HEK293T (cell line): ENCODE measurements at regions not wholly inside any gene's neighbourhood (a gene's known extent, or its start where the extent isn't known, plus 50 kb on each side); places are given as distances from the start of the nearest gene placed in this dataset.

Experiments
- ARNT ChIP-seq: fragments of 450-650 bp; IDR thresholded peaks from 2 replicates; pipeline ENCODE4 v1.6.1; 2017; ENCODE audit warnings: mild to moderate bottlenecking
- BHLHE40 ChIP-seq: fragments of 450-650 bp; IDR thresholded peaks from 2 replicates; pipeline ENCODE4 v1.6.1; 2016; ENCODE audit warnings: mild to moderate bottlenecking, moderate library complexity, borderline replicate concordance
- CTBP1 ChIP-seq: fragments of 450-650 bp; IDR thresholded peaks from 2 replicates; pipeline ENCODE4 v1.6.1; 2016; ENCODE audit warnings: borderline replicate concordance
- ELF4 ChIP-seq: fragments of 450-650 bp; IDR thresholded peaks from 2 replicates; pipeline ENCODE4 v1.6.1; 2017; ENCODE audit warnings: antibody characterized with exemption
- FOXA1 ChIP-seq: fragments of 450-650 bp; IDR thresholded peaks from 2 replicates; pipeline ENCODE4 v1.6.1; 2016; ENCODE audit warnings: mild to moderate bottlenecking
- FOXK2 ChIP-seq: fragments of 450-650 bp; IDR thresholded peaks from 2 replicates; pipeline ENCODE4 v1.6.1; 2016; ENCODE audit warnings: mild to moderate bottlenecking
- FOXM1 ChIP-seq: fragments of 450-650 bp; IDR thresholded peaks from 2 replicates; pipeline ENCODE4 v1.6.1; 2017; ENCODE audit warnings: mild to moderate bottlenecking, borderline replicate concordance
- HDGF ChIP-seq: fragments of 450-650 bp; IDR thresholded peaks from 2 replicates; pipeline ENCODE4 v1.6.1; 2017; ENCODE audit warnings: antibody characterized with exemption, borderline replicate concordance
- L3MBTL2 ChIP-seq: fragments of 450-650 bp; conservative IDR thresholded peaks from 2 replicates; pipeline ENCODE4 v1.6.1; 2016; ENCODE audit warnings: mild to moderate bottlenecking
- NFRKB ChIP-seq: fragments of 450-650 bp; IDR thresholded peaks from 2 replicates; pipeline ENCODE4 v1.6.1; 2016; ENCODE audit warnings: mild to moderate bottlenecking, moderate library complexity
- PKNOX1 ChIP-seq: fragments of 450-650 bp; IDR thresholded peaks from 2 replicates; pipeline ENCODE4 v1.6.1; 2016
- SP1 ChIP-seq: fragments of 450-650 bp; IDR thresholded peaks from 2 replicates; pipeline ENCODE4 v1.6.1; 2017
- SUZ12 ChIP-seq: fragments of 450-650 bp; IDR thresholded peaks from 2 replicates; pipeline ENCODE4 v1.6.1; 2016; ENCODE audit warnings: mild to moderate bottlenecking
- ZNF384 ChIP-seq: fragments of 450-650 bp; IDR thresholded peaks from 2 replicates; pipeline ENCODE4 v1.6.1; 2016

DNA sequence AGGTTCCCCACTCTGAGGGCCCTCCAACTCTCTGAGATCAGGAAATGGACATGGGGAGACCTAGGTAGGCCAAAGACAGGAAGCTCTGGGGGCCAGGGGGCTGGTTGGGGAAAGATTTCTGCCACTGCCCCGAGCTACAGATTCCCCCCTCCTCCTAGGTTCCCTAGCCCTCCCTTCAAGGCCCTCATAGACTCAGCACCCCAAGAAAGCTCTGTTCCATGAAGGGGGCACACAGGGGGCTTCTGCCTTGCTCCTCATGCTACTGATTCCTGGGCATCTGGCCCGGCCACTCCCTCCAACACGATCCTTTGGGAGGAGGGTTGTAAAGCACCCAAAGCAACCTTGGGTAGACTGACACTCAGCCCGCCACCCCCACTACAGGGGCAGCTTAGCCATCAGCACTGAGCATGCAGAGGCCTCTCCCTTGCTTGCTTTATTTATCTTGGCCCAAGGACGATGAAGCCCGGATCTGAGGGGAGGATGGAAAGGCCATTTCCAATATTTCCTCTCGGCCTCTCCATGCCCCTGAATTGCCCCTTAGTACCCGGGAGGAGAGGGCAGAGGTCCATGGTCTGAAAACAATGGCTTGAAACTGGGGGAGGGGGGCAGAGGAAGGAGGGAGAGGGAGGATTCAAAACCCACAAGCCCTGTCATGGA, 146.7 kb downstream of the PJA1 start:
- TF ChIP-seq SP1 (no peak), ARNT (no peak), SUZ12 (no peak), BHLHE40 (no peak), ZNF384 (no peak), NFRKB (no peak), FOXA1 (no peak), ELF4 (no peak), HDGF (no peak), L3MBTL2 (no peak), PKNOX1 (no peak), FOXM1 (no peak), FOXK2 (no peak), CTBP1 (no peak)
